H9 (cell line): ENCODE measurements at regions not wholly inside any gene's neighbourhood (a gene's known extent, or its start where the extent isn't known, plus 50 kb on each side); places are given as distances from the start of the nearest gene placed in this dataset.

Experiments
- DNase-seq: peaks from one replicate; pipeline ENCODE4 v3.0.0-alpha.2; 2017
- H2AFZ ChIP-seq: one replicate; pipeline ENCODE4 v1.6.1; 2013; ENCODE audit warnings: mild to moderate bottlenecking, low read length, control low read depth, moderate library complexity
- H2AK5ac ChIP-seq: 2 replicates; pipeline ENCODE4 v1.6.1; 2013; ENCODE audit warnings: low read length, control low read depth, mixed read lengths; ENCODE audit not compliant: insufficient read length
- H2BK120ac ChIP-seq: one replicate; pipeline ENCODE4 v1.6.1; 2013; ENCODE audit warnings: low read depth, mild to moderate bottlenecking, low read length, control low read depth, inconsistent platforms; ENCODE audit not compliant: poor library complexity, severe bottlenecking
- H2BK12ac ChIP-seq: 2 replicates; pipeline ENCODE4 v1.6.1; 2013; ENCODE audit warnings: low read length, control low read depth, mixed read lengths, low read depth; ENCODE audit not compliant: insufficient read length
- H2BK15ac ChIP-seq: 2 replicates; pipeline ENCODE4 v1.6.1; 2013; ENCODE audit warnings: low read depth, low read length, control low read depth
- H2BK20ac ChIP-seq: one replicate; pipeline ENCODE4 v1.6.1; 2013; ENCODE audit warnings: low read depth, mild to moderate bottlenecking, low read length, control low read depth, inconsistent platforms; ENCODE audit not compliant: poor library complexity, severe bottlenecking
- H2BK5ac ChIP-seq: 2 replicates; pipeline ENCODE4 v1.6.1; 2013; ENCODE audit warnings: low read length, control low read depth, mixed read lengths; ENCODE audit not compliant: insufficient read length
- H3K14ac ChIP-seq: 2 replicates; pipeline ENCODE4 v1.6.1; 2013; ENCODE audit warnings: low read length, control low read depth; ENCODE audit not compliant: insufficient read depth
- H3K18ac ChIP-seq: 2 replicates; pipeline ENCODE4 v1.6.1; 2013; ENCODE audit warnings: low read depth, mild to moderate bottlenecking, mixed read lengths, low read length, control low read depth; ENCODE audit not compliant: insufficient read length
- H3K23ac ChIP-seq: 2 replicates; pipeline ENCODE4 v1.6.1; 2013; ENCODE audit warnings: low read length, control low read depth, mixed read lengths, low read depth; ENCODE audit not compliant: insufficient read length
- H3K23me2 ChIP-seq: 2 replicates; pipeline ENCODE4 v1.6.1; 2013; ENCODE audit warnings: low read depth, mild to moderate bottlenecking, mixed read lengths, low read length, control low read depth; ENCODE audit not compliant: insufficient read length, poor library complexity, severe bottlenecking
- H3K27ac ChIP-seq: 2 replicates; pipeline ENCODE4 v1.5.1; 2013; ENCODE audit warnings: low read length, control low read depth, mixed read lengths, low read depth; ENCODE audit not compliant: insufficient read length
- H3K27me3 ChIP-seq: 2 replicates; pipeline ENCODE4 v1.6.1; 2013; ENCODE audit warnings: low read length, control low read depth, inconsistent platforms; ENCODE audit not compliant: insufficient read depth
- H3K4ac ChIP-seq: 2 replicates; pipeline ENCODE4 v1.6.1; 2013; ENCODE audit warnings: low read depth, mild to moderate bottlenecking, control low read depth, inconsistent platforms, low read length, moderate library complexity
- H3K4me1 ChIP-seq: 2 replicates; pipeline ENCODE4 v1.6.1; 2013; ENCODE audit warnings: low read length, control low read depth, inconsistent platforms; ENCODE audit not compliant: insufficient read depth
- H3K4me2 ChIP-seq: 2 replicates; pipeline ENCODE4 v1.6.1; 2013; ENCODE audit warnings: low read length, control low read depth, mixed read lengths; ENCODE audit not compliant: insufficient read length, insufficient read depth
- H3K56ac ChIP-seq: 2 replicates; pipeline ENCODE4 v1.6.1; 2013; ENCODE audit warnings: low read depth, mild to moderate bottlenecking, mixed read lengths, low read length, control low read depth; ENCODE audit not compliant: insufficient read length
- H3K79me1 ChIP-seq: 2 replicates; pipeline ENCODE4 v1.6.1; 2013; ENCODE audit warnings: low read depth, mild to moderate bottlenecking, moderate library complexity, low read length, control low read depth, inconsistent platforms; ENCODE audit not compliant: insufficient read depth, poor library complexity, severe bottlenecking
- H3K79me2 ChIP-seq: 2 replicates; pipeline ENCODE4 v1.6.1; 2013; ENCODE audit warnings: low read length, control low read depth, inconsistent platforms; ENCODE audit not compliant: insufficient read depth
- H3K9ac ChIP-seq: 2 replicates; pipeline ENCODE4 v1.6.1; 2013; ENCODE audit warnings: low read length, control low read depth, mixed read lengths; ENCODE audit not compliant: insufficient read length; ENCODE audit errors: extremely low read depth
- H3K9me3 ChIP-seq: one replicate; pipeline ENCODE4 v1.6.1; 2013; ENCODE audit warnings: low read depth, low read length, inconsistent platforms; ENCODE audit not compliant: control insufficient read depth
- H3T11ph ChIP-seq: one replicate; pipeline ENCODE4 v1.6.1; 2013; ENCODE audit warnings: mild to moderate bottlenecking, low read length, control low read depth, inconsistent platforms
- H4K20me1 ChIP-seq: one replicate; pipeline ENCODE4 v1.6.1; 2013; ENCODE audit not compliant: control insufficient read depth, insufficient read length, insufficient read depth
- H4K5ac ChIP-seq: 2 replicates; pipeline ENCODE4 v1.6.1; 2013; ENCODE audit warnings: low read depth, mild to moderate bottlenecking, mixed read lengths, low read length, control low read depth; ENCODE audit not compliant: insufficient read length
- H4K8ac ChIP-seq: replicated peaks from 2 replicates; pipeline ENCODE4 v1.6.1; 2013; ENCODE audit warnings: low read length, control low read depth, mixed read lengths, low read depth; ENCODE audit not compliant: insufficient read length
- H4K91ac ChIP-seq: 2 replicates; pipeline ENCODE4 v1.6.1; 2013; ENCODE audit warnings: low read depth, mild to moderate bottlenecking, moderate library complexity, mixed read lengths, low read length, control low read depth; ENCODE audit not compliant: insufficient read length
- H3K27ac Mint-ChIP-seq, 3 experiments: 2 replicates in 2 of 3; 3 replicates in 1 of 3; pipeline ENCODE4 v1.8.0; 2020 to 2021; ENCODE audit warnings: mixed read lengths in 3 of 3, mild to moderate bottlenecking in 1 of 3, moderate library complexity in 1 of 3
- H3K27me3 Mint-ChIP-seq: 2 replicates; pipeline ENCODE4 v1.8.0; 2021; ENCODE audit warnings: low read depth, mild to moderate bottlenecking, moderate library complexity, mixed read lengths
- H3K36me3 Mint-ChIP-seq, 3 experiments: 2 replicates in 2 of 3; 3 replicates in 1 of 3; pipeline ENCODE4 v1.8.0; 2020 to 2021; ENCODE audit warnings: low read depth in 3 of 3, mixed read lengths in 3 of 3; ENCODE audit not compliant: insufficient read depth in 1 of 3
- H3K4me1 Mint-ChIP-seq, 2 experiments: 2 replicates each; pipeline ENCODE4 v1.8.0; 2020; ENCODE audit warnings: mixed read lengths in 2 of 2
- H3K4me3 Mint-ChIP-seq, 2 experiments: 2 replicates in 1 of 2; 3 replicates in 1 of 2; pipeline ENCODE4 v1.8.0; 2020 to 2021; ENCODE audit warnings: mild to moderate bottlenecking in 2 of 2, mixed read lengths in 2 of 2, moderate library complexity in 1 of 2
- H3K9me3 Mint-ChIP-seq, 2 experiments: 2 replicates in 1 of 2; 3 replicates in 1 of 2; pipeline ENCODE4 v1.8.0; 2020; ENCODE audit warnings: mild to moderate bottlenecking in 2 of 2, mixed read lengths in 2 of 2, moderate library complexity in 1 of 2
- WGBS: extraction: QIAGEN DNeasy Blood & Tissue Kit; methylation state at CpG from one replicate; pipeline ENCODE4 v1.1.7; 2013; ENCODE audit warnings: missing lambda C conversion rate, low lambda C conversion rate, mixed read lengths; ENCODE audit not compliant: insufficient read length; ENCODE audit errors: extremely low coverage; 5-methylcytosine and 5-hydroxymethylcytosine counted together
- TF ChIP-seq, protein P1 (sequence below): fragments of 200-600 bp; sonication (generic); conservative IDR thresholded peaks from 3 replicates; pipeline ENCODE4 v1.8.0; 2021; ENCODE audit warnings: antibody characterized with exemption, mild to moderate bottlenecking

DNA sequence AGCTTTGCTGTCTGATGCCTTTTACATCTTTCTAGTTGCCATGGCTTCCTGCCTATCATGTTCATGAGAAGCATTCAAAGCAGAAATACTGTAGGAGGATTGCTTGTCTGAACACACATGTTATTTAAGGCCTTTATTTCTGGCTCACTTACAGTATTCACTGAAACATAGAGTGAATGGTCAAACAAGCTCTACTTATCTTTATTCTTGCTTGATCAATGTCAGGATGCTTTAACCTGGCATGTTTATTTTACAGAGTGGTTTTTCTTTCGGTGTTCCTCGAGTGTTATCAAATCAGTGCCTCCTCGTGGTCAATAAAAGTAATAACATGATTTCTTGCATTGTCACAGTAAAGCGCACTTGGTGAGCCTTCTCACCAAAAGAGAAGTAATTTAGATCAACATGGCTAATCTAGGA lies 73.5 kb upstream of the PCDH17 start:
- no peak overlapping the region for H3K27ac Mint-ChIP-seq
- Histone ChIP-seq H3K4me2 (no peak overlapping the region), H3K4me1 (no peaks in the 10 kb centered on the region), H3T11ph (no peak overlapping the region), H3K56ac (no peak overlapping the region), H2BK15ac (no peak overlapping the region), H4K8ac (no peak overlapping the region), H3K79me1 (no peaks in the 10 kb centered on the region), H3K18ac (no peak overlapping the region), H3K14ac (no peak overlapping the region), H3K23ac (no peak overlapping the region), H3K27me3 (no peaks in the 10 kb centered on the region), H3K27ac (no peak overlapping the region), H2BK5ac (no peak overlapping the region), H2BK120ac (no peak overlapping the region), H4K91ac (no peak overlapping the region), H2AK5ac (no peak overlapping the region), H2AFZ (no peak overlapping the region), H3K79me2 (no peaks in the 10 kb centered on the region), H4K5ac (no peak overlapping the region), H2BK20ac (no peak overlapping the region), H3K9ac (no peak overlapping the region), H4K20me1 (no peaks in the 10 kb centered on the region), H3K4ac (no peak overlapping the region), H3K9me3 (no peaks in the 10 kb centered on the region), H3K23me2 (no peaks in the 10 kb centered on the region), H2BK12ac (no peak overlapping the region)
- H3K4me3 Mint-ChIP-seq = no peak overlapping the region
- no peaks in the 10 kb centered on the region for H3K27me3 Mint-ChIP-seq
- H3K4me1 Mint-ChIP-seq = peaks cover 3% of the 10 kb centered on the region in 2 experiments
- peaks cover 0 to 3% (median 0%) of the 10 kb centered on the region in 3 experiments; a peak in 2 of 7 replicates for H3K36me3 Mint-ChIP-seq
- H3K9me3 Mint-ChIP-seq = peaks cover 0 to 8% of the 10 kb centered on the region in 2 experiments; a peak in 3 of 5 replicates
- no CpG with 5 or more reads among the region's 4 CpGs for WGBS
- TF ChIP-seq, protein P1, sequence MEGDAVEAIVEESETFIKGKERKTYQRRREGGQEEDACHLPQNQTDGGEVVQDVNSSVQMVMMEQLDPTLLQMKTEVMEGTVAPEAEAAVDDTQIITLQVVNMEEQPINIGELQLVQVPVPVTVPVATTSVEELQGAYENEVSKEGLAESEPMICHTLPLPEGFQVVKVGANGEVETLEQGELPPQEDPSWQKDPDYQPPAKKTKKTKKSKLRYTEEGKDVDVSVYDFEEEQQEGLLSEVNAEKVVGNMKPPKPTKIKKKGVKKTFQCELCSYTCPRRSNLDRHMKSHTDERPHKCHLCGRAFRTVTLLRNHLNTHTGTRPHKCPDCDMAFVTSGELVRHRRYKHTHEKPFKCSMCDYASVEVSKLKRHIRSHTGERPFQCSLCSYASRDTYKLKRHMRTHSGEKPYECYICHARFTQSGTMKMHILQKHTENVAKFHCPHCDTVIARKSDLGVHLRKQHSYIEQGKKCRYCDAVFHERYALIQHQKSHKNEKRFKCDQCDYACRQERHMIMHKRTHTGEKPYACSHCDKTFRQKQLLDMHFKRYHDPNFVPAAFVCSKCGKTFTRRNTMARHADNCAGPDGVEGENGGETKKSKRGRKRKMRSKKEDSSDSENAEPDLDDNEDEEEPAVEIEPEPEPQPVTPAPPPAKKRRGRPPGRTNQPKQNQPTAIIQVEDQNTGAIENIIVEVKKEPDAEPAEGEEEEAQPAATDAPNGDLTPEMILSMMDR = peak; percentile 65
- DNase-seq = no peak
